Hepatocyte (in vitro differentiated cells): ENCODE measurements at regions not wholly inside any gene's neighbourhood (a gene's known extent, or its start where the extent isn't known, plus 50 kb on each side); places are given as distances from the start of the nearest gene placed in this dataset.

ENCODE experiments used
- CTCF ChIP-seq: fragments of 200-600 bp; sonication (generic); IDR thresholded peaks from 2 replicates; pipeline ENCODE4 v1.5.1; 2016; ENCODE audit warnings: antibody characterized with exemption, mild to moderate bottlenecking; ENCODE audit not compliant: poor library complexity
- EZH2phosphoT487 ChIP-seq: fragments of 200-600 bp; sonication (generic); IDR thresholded peaks from one replicate; pipeline ENCODE4 v1.6.1; 2018; ENCODE audit warnings: antibody characterized with exemption, mild to moderate bottlenecking, low read depth, moderate library complexity; ENCODE audit not compliant: unreplicated experiment, severe bottlenecking

GRCh38 chr3:64928683-64929082 is 240.9 kb upstream of the ADAMTS9 start:
- TF ChIP-seq CTCF (no peak), EZH2phosphoT487 (no peak)
